ENCODE measurements at regions not wholly inside any gene's neighbourhood (a gene's known extent, or its start where the extent isn't known, plus 50 kb on each side); places are given as distances from the start of the nearest gene placed in this dataset.
"Not testable (repeated sequence)": the region's sequence is repeated elsewhere in the genome, so short reads cannot be mapped to it uniquely, and the experiment has no call there.

DNA sequence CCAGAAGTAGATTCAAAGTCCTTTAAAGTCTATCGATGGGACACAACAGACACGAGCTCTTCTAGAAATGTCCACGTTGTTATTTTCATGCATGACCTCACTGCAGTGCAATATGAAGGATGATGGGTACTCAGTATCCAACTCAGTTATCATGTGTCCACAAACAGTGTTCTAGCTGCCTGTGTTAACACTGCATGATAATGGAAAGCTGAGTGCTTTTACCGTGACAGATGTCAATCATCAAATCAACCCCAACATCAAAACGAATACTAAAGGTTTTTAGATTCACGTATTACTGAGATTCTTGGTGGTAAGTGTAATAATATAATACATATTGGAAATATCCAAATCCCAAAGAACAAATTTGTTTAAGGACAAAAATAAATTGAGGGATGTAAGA, 394.8 kb upstream of the TENM3 start:
- no peak overlapping the region for H3K4me3 ChIP-seq (ENCODE audit: low read depth, low read length)
- DNase-seq (ENCODE audit: low read depth) = no peak
- TF ChIP-seq, protein P1, sequence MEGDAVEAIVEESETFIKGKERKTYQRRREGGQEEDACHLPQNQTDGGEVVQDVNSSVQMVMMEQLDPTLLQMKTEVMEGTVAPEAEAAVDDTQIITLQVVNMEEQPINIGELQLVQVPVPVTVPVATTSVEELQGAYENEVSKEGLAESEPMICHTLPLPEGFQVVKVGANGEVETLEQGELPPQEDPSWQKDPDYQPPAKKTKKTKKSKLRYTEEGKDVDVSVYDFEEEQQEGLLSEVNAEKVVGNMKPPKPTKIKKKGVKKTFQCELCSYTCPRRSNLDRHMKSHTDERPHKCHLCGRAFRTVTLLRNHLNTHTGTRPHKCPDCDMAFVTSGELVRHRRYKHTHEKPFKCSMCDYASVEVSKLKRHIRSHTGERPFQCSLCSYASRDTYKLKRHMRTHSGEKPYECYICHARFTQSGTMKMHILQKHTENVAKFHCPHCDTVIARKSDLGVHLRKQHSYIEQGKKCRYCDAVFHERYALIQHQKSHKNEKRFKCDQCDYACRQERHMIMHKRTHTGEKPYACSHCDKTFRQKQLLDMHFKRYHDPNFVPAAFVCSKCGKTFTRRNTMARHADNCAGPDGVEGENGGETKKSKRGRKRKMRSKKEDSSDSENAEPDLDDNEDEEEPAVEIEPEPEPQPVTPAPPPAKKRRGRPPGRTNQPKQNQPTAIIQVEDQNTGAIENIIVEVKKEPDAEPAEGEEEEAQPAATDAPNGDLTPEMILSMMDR (conservative IDR thresholded peaks at IDR 0.05; ENCODE audit: low read depth, low read length) = no peak

DNA sequence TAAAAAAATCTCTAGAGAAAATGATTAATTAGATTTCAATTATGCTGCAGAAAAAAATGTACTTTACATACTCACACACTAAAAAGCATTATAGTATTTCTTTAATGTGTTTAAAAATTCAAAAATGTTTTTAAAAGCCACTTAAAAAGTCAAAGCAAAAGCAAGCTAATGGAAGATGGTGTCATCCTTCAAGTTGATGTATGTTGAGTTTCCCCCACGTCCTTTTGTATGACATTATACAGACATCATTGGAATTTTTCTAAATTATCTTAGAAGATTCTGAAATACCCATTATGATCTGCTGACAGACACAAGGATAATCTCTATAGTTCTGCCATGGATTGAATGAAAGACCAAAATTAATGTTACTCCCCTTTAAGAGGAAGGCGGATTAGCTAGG, 393.7 kb upstream of the TENM3 start:
- H3K4me3 ChIP-seq (ENCODE audit: low read depth, low read length) = no peak overlapping the region
- no peak for DNase-seq (ENCODE audit: low read depth)
- TF ChIP-seq, protein P1 (conservative IDR thresholded peaks at IDR 0.05; ENCODE audit: low read depth, low read length) = no peak

GRCh38 chr4:181853881-181854511, 389.2 kb upstream of the TENM3 start:
- TF ChIP-seq, protein P1 (conservative IDR thresholded peaks at IDR 0.05; ENCODE audit: low read depth, low read length) = no peak
- no peak overlapping the region for H3K4me3 ChIP-seq (ENCODE audit: low read depth, low read length)
- no peak for DNase-seq (ENCODE audit: low read depth)

DNA sequence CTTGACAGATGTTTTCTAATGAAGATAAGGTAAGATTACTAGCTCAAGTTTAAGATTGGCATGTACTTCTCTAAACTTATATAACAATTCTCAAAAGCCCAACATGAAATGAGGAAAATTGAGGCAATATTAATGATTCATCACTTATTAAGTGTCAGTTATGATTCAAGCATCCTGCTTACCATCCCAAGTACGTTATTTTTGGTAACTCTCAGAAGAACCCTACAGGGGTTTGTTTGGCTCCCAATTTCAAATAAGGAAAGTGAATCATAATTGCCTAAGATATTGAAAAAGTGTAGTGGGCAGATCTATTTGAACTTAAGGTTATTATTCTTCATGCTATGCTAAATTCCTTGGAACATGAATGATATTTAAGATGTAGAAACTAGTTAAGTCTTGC, 387.9 kb upstream of the TENM3 start:
- TF ChIP-seq, protein P1 (conservative IDR thresholded peaks at IDR 0.05; ENCODE audit: low read depth, low read length) = no peak
- no peak overlapping the region for H3K4me3 ChIP-seq (ENCODE audit: low read depth, low read length)
- no peak for DNase-seq (ENCODE audit: low read depth)

- not testable (repeated sequence) for DNase-seq (ENCODE audit: low read depth); H3K4me3 ChIP-seq (ENCODE audit: low read depth, low read length)
Observed at GRCh38 chr4:181857471-181857870, 385.7 kb upstream of the TENM3 start.

GRCh38 chr4:181858741-181859140, 384.5 kb upstream of the TENM3 start:
- DNase-seq (ENCODE audit: low read depth) = no peak
- TF ChIP-seq, protein P1 (conservative IDR thresholded peaks at IDR 0.05; ENCODE audit: low read depth, low read length) = no peak
- H3K4me3 ChIP-seq (ENCODE audit: low read depth, low read length) = no peak overlapping the region

DNA sequence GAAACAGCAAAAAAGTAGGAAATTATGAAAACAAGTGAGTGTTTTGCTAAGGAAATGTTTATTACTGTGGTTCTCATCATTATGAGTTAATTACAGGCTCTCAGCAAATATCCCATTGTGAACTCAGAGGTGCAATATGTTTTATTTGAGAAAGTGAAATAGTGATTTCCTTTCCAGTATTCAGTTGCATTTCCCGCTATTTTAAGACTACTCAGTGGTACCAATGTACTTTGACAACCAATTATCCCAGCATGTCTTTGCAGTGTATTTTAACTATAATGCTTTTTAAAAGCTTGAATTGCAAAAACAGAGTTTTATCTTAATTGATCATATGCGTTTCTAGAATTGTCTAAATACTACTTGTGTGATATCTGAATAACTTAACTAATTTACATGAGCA, 383.8 kb upstream of the TENM3 start:
- TF ChIP-seq, protein P1 (conservative IDR thresholded peaks at IDR 0.05; ENCODE audit: low read depth, low read length) = no peak
- DNase-seq (ENCODE audit: low read depth) = no peak
- no peak overlapping the region for H3K4me3 ChIP-seq (ENCODE audit: low read depth, low read length)

Measured in epithelial cell of proximal tubule (primary cell).